Spleen (tissue), 7 donors: ENCODE measurements at regions not wholly inside any gene's neighbourhood (a gene's known extent, or its start where the extent isn't known, plus 50 kb on each side); places are given as distances from the start of the nearest gene placed in this dataset.
"Not testable (repeated sequence)": the region's sequence is repeated elsewhere in the genome, so short reads cannot be mapped to it uniquely, and the experiment has no call there.

ENCODE experiments used
- POLR2A ChIP-seq, 3 donors: fragments of 450-650 bp; IDR thresholded peaks; one replicate each; pipeline ENCODE4 v1.5.1; 2017; ENCODE audit warnings: antibody characterized with exemption in 3 of 3, mild to moderate bottlenecking in 1 of 3
- TF ChIP-seq, protein P1 (sequence below), 11 experiments: fragments of 200-600 bp in 7 of 11; fragments of 450-650 bp in 4 of 11; sonication (generic) in 4 of 11; IDR thresholded peaks in 8 of 11; conservative IDR thresholded peaks in 3 of 11; 1 replicate in 7 of 11; 2 replicates in 4 of 11; pipeline versions ENCODE4 v1.4.0 to v1.8.0; 2016 to 2021; ENCODE audit warnings: antibody characterized with exemption in 11 of 11, inconsistent platforms in 4 of 11, mild to moderate bottlenecking in 1 of 11
- donor health status: DM: no; HTN: no; CAD: no; lungs with moderate emphysema.
- donor health status: DM: no; HTN: no; CAD: no.
- donor health status: DM: no; HTN: no; CAD: no.

DNA sequence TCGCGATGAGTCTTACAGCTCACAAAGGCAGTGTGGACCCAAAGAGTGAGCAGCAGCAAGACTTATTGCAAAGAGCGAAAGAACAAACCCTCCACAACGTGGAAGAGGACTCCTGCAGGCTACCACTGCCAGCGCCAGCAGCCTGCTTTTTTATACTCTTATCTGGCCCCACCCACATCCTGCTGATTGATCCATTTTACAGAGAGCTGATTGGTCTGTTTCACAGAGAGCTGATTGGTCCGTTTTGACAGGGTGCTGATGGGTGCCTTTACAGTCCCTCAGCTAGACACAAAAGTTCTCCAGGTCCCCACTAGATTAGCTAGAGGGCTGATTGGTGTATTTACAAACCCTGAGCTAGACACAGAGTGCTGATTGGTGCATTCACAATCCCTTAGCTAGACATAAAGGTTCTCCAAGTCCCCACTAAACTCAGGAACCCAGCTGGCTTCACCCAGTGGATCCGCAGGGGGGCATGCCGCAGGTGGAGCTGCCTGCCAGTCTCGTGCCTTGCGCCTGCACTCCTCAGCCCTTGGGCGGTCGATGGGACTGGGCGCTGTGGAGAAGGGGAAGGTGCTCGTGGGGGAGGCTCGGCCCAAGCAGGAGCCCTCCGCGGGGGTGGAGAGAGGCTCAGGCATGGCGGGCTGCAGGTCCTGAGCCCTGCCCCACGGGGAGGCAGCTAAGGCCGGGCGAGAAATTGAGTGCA is 75.7 kb downstream of the QDPR start:
- TF ChIP-seq, protein P1, sequence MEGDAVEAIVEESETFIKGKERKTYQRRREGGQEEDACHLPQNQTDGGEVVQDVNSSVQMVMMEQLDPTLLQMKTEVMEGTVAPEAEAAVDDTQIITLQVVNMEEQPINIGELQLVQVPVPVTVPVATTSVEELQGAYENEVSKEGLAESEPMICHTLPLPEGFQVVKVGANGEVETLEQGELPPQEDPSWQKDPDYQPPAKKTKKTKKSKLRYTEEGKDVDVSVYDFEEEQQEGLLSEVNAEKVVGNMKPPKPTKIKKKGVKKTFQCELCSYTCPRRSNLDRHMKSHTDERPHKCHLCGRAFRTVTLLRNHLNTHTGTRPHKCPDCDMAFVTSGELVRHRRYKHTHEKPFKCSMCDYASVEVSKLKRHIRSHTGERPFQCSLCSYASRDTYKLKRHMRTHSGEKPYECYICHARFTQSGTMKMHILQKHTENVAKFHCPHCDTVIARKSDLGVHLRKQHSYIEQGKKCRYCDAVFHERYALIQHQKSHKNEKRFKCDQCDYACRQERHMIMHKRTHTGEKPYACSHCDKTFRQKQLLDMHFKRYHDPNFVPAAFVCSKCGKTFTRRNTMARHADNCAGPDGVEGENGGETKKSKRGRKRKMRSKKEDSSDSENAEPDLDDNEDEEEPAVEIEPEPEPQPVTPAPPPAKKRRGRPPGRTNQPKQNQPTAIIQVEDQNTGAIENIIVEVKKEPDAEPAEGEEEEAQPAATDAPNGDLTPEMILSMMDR (IDR thresholded peaks at IDR 0.05 in 8 of 11, conservative IDR thresholded peaks at IDR 0.05 in 3 of 11): not testable (repeated sequence)
- TF ChIP-seq POLR2A (IDR thresholded peaks at IDR 0.05): not testable (repeated sequence)
